ENCODE measurements at regions not wholly inside any gene's neighbourhood (a gene's known extent, or its start where the extent isn't known, plus 50 kb on each side); places are given as distances from the start of the nearest gene placed in this dataset.

DNA sequence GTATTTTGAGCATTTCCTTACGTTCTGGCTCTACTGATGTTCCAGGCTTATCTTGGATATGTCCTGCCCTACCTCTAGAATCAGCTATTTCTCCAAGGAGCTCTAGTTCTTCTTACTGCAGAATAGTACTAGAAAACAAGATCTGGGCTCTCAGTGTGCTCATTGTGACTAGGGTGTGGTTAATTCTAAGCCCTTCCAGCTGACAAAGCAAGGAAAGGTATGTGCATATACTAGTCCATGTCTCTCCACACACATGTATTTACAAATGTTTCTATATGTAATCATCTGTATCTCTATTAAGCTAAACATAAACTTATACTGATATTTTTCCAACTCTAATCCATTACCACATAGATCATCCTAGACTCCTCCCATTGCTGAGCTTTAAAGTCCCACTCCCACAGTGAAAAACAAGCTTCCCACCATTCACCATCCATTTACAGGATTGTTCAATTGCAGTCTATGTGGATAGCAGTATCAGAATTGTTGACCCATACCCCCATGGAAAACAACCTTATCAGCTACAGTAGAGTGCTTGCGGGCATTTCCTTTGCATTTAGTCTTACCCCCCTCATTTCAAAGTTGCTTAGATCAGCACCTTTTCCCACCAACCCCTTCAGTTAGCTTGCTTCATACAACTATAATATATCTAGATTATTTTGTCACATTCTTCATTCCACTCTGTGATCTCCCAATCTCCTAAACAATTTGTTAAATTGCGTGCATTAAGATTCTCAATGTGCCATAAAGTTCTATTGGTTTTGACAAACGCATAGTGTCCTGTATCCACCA is 194.5 kb downstream of the SOX9 start:
- Mint-ChIP-seq H3K36me3 (ENCODE audit: low read depth) (no peaks in the 10 kb centered on the region), H3K4me3 (no peak overlapping the region), H3K9me3 (ENCODE audit: insufficient read depth) (no peaks in the 10 kb centered on the region), H3K27me3 (ENCODE audit: low read depth) (no peaks in the 10 kb centered on the region), H3K4me1 (ENCODE audit: low read depth) (no peaks in the 10 kb centered on the region), H3K27ac (no peak overlapping the region)
- DNase-seq (no peak), ATAC-seq (no peak)
- POLR2A ChIA-PET = no interaction called here
- CTCF ChIA-PET = no interaction called here

- ChIA-PET CTCF (no interaction called here), POLR2A (no interaction called here)
- Mint-ChIP-seq H3K4me1 (ENCODE audit: low read depth) (no peaks in the 10 kb centered on the region), H3K9me3 (ENCODE audit: insufficient read depth) (no peaks in the 10 kb centered on the region), H3K4me3 (no peak overlapping the region), H3K36me3 (ENCODE audit: low read depth) (no peaks in the 10 kb centered on the region), H3K27ac (no peak overlapping the region), H3K27me3 (ENCODE audit: low read depth) (no peaks in the 10 kb centered on the region)
- DNase-seq = no peak
- no peak for ATAC-seq
Observed at GRCh38 chr17:72318131-72318530, 197.3 kb downstream of the SOX9 start.

DNA sequence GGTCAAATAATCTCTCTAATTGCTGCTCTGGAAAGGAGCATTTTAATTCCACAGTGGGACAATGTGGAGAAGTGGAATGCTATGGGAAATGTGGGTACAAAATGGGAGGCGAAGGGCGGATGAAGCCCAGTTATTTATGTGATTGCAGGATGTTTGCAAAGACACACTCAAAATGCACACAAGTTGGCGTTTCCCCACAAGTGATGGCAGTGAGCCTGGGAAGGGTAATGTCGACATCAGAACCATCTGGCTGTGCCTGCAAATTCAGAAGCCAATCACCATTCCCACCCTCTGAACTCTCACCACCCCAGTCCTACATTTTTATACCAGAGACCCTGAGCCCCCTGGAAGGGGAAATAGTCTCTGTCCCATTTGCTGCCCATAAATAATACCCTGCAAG is 201.1 kb downstream of the SOX9 start:
- no peak overlapping the region for H3K27ac Mint-ChIP-seq
- no peak overlapping the region for H3K4me3 Mint-ChIP-seq
- ATAC-seq = no peak
- no peaks in the 10 kb centered on the region for H3K27me3 Mint-ChIP-seq (ENCODE audit: low read depth)
- no peak for DNase-seq
- ChIA-PET POLR2A (no interaction called here), CTCF (no interaction called here)
- no peaks in the 10 kb centered on the region for H3K4me1 Mint-ChIP-seq (ENCODE audit: low read depth)
- H3K36me3 Mint-ChIP-seq (ENCODE audit: low read depth) = no peaks in the 10 kb centered on the region
- H3K9me3 Mint-ChIP-seq (ENCODE audit: insufficient read depth) = no peaks in the 10 kb centered on the region

DNA sequence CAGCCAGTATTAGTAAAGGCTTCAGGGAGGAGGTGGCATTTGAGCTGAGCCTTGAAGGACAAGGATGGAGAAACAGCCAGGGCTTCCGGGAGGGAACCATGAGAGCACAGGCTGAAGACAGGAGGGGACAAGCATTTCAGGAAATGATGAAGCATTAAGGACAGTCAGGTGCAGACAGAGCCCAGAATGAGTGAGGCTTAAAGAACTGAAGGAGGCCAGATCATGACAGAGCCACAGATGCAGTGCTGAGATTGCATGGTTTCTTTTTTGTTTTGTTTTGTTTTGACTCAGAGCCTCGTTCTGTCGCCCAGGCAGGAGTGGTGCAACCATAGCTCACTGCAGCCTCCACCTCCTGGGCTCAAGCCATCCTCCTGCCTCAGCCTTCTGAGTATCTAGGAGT is 211.5 kb downstream of the SOX9 start:
- DNase-seq (no peak), ATAC-seq (no peak)
- no peaks in the 10 kb centered on the region for H3K27me3 Mint-ChIP-seq (ENCODE audit: low read depth)
- no peak overlapping the region for H3K4me3 Mint-ChIP-seq
- ChIA-PET CTCF (no interaction called here), POLR2A (no interaction called here)
- H3K36me3 Mint-ChIP-seq (ENCODE audit: low read depth) = no peaks in the 10 kb centered on the region
- no peaks in the 10 kb centered on the region for H3K9me3 Mint-ChIP-seq (ENCODE audit: insufficient read depth)
- H3K4me1 Mint-ChIP-seq (ENCODE audit: low read depth) = no peaks in the 10 kb centered on the region
- H3K27ac Mint-ChIP-seq = no peak overlapping the region

DNA sequence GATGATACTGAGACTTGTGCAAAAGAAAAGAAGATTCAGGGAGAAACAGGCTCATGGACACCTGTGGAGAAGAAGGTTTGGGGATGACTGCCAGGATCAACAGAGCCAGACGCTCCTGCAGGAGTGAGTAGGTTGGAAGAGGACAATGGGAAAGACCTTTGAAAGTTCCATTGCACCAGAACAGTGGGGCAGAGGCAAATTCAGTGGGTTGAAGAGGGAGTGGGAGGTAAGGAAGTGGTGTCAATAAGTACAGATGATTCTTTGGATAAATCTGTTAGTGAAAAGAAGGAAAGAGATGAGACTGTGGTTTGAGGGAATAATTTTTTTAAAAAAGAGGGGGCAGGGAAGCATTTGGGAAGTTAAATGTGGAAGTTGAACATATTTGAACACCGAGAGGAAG is 212.8 kb downstream of the SOX9 start:
- ChIA-PET POLR2A (no interaction called here), CTCF (no interaction called here)
- Mint-ChIP-seq H3K27me3 (ENCODE audit: low read depth) (no peaks in the 10 kb centered on the region), H3K4me3 (no peak overlapping the region), H3K4me1 (ENCODE audit: low read depth) (no peaks in the 10 kb centered on the region), H3K27ac (no peak overlapping the region), H3K9me3 (ENCODE audit: insufficient read depth) (no peaks in the 10 kb centered on the region), H3K36me3 (ENCODE audit: low read depth) (no peaks in the 10 kb centered on the region)
- ATAC-seq = no peak
- DNase-seq = no peak

GRCh38 chr17:72334205-72334604 is 213.4 kb downstream of the SOX9 start:
- POLR2A ChIA-PET = no interaction called here
- Mint-ChIP-seq H3K4me1 (ENCODE audit: low read depth) (no peaks in the 10 kb centered on the region), H3K27me3 (ENCODE audit: low read depth) (no peaks in the 10 kb centered on the region), H3K4me3 (no peak overlapping the region), H3K27ac (no peak overlapping the region), H3K36me3 (ENCODE audit: low read depth) (no peaks in the 10 kb centered on the region), H3K9me3 (ENCODE audit: insufficient read depth) (no peaks in the 10 kb centered on the region)
- no peak for DNase-seq
- CTCF ChIA-PET = no interaction called here
- no peak for ATAC-seq

- H3K27ac Mint-ChIP-seq = no peak overlapping the region
- ATAC-seq (no peak), DNase-seq (no peak)
- no peaks in the 10 kb centered on the region for H3K4me1 Mint-ChIP-seq (ENCODE audit: low read depth)
- H3K9me3 Mint-ChIP-seq (ENCODE audit: insufficient read depth) = no peaks in the 10 kb centered on the region
- no peaks in the 10 kb centered on the region for H3K36me3 Mint-ChIP-seq (ENCODE audit: low read depth)
- H3K27me3 Mint-ChIP-seq (ENCODE audit: low read depth) = no peaks in the 10 kb centered on the region
- ChIA-PET CTCF (no interaction called here), POLR2A (no interaction called here)
- H3K4me3 Mint-ChIP-seq = no peak overlapping the region
Observed at GRCh38 chr17:72336026-72336803, 215.4 kb downstream of the SOX9 start.

- ChIA-PET POLR2A (no interaction called here), CTCF (no interaction called here)
- ATAC-seq = no peak
- no peak overlapping the region for H3K4me3 Mint-ChIP-seq
- H3K27me3 Mint-ChIP-seq (ENCODE audit: low read depth) = no peaks in the 10 kb centered on the region
- H3K27ac Mint-ChIP-seq = no peak overlapping the region
- no peaks in the 10 kb centered on the region for H3K36me3 Mint-ChIP-seq (ENCODE audit: low read depth)
- H3K4me1 Mint-ChIP-seq (ENCODE audit: low read depth) = no peaks in the 10 kb centered on the region
- no peak for DNase-seq
- H3K9me3 Mint-ChIP-seq (ENCODE audit: insufficient read depth) = no peaks in the 10 kb centered on the region
Observed at GRCh38 chr17:72336804-72337070, 215.9 kb downstream of the SOX9 start.

DNA sequence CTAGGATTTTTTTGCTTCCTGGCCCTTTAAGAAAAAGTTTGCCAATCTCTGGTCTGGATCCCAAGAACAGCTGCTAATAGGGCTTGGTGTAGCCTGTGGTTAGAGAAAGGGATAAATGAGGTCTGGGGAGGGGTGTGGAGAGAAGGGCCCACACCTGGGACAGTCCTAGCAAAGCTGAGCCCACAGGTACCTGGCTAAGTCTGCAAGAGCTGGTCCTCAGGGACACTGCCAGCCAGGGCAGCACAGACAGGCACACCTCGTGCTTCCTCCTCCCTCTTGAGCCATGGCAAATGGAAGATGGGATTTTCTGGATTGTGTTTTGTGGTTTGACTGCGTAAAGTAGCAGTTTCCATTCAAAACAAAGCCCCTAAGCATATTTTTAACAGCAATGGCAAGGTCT is 217.5 kb downstream of the SOX9 start:
- POLR2A ChIA-PET = no interaction called here
- no peak overlapping the region for H3K4me3 Mint-ChIP-seq
- CTCF ChIA-PET = no interaction called here
- H3K9me3 Mint-ChIP-seq (ENCODE audit: insufficient read depth) = no peaks in the 10 kb centered on the region
- H3K27me3 Mint-ChIP-seq (ENCODE audit: low read depth) = no peaks in the 10 kb centered on the region
- H3K36me3 Mint-ChIP-seq (ENCODE audit: low read depth) = no peaks in the 10 kb centered on the region
- ATAC-seq (no peak), DNase-seq (no peak)
- H3K27ac Mint-ChIP-seq = no peak overlapping the region
- no peaks in the 10 kb centered on the region for H3K4me1 Mint-ChIP-seq (ENCODE audit: low read depth)

- Mint-ChIP-seq H3K4me1 (ENCODE audit: low read depth) (no peaks in the 10 kb centered on the region), H3K27me3 (ENCODE audit: low read depth) (no peaks in the 10 kb centered on the region), H3K9me3 (ENCODE audit: insufficient read depth) (no peaks in the 10 kb centered on the region), H3K36me3 (ENCODE audit: low read depth) (no peaks in the 10 kb centered on the region), H3K27ac (no peak overlapping the region), H3K4me3 (no peak overlapping the region)
- CTCF ChIA-PET = no interaction called here
- DNase-seq (no peak), ATAC-seq (no peak)
- POLR2A ChIA-PET = no interaction called here
Observed at GRCh38 chr17:72338847-72339790, 218.3 kb downstream of the SOX9 start.

GRCh38 chr17:72340836-72341235 is 220.0 kb downstream of the SOX9 start:
- Mint-ChIP-seq H3K27ac (no peak overlapping the region), H3K4me3 (no peak overlapping the region), H3K36me3 (ENCODE audit: low read depth) (no peaks in the 10 kb centered on the region), H3K4me1 (ENCODE audit: low read depth) (no peaks in the 10 kb centered on the region), H3K27me3 (ENCODE audit: low read depth) (no peaks in the 10 kb centered on the region), H3K9me3 (ENCODE audit: insufficient read depth) (no peaks in the 10 kb centered on the region)
- ChIA-PET CTCF (no interaction called here), POLR2A (no interaction called here)
- ATAC-seq (no peak), DNase-seq (no peak)

- H3K4me3 Mint-ChIP-seq = no peak overlapping the region
- no peaks in the 10 kb centered on the region for H3K4me1 Mint-ChIP-seq (ENCODE audit: low read depth)
- DNase-seq = no peak
- H3K36me3 Mint-ChIP-seq (ENCODE audit: low read depth) = no peaks in the 10 kb centered on the region
- POLR2A ChIA-PET = no interaction called here
- ATAC-seq = no peak
- H3K27me3 Mint-ChIP-seq (ENCODE audit: low read depth) = no peaks in the 10 kb centered on the region
- H3K9me3 Mint-ChIP-seq (ENCODE audit: insufficient read depth) = no peaks in the 10 kb centered on the region
- CTCF ChIA-PET = no interaction called here
- H3K27ac Mint-ChIP-seq = no peak overlapping the region
Observed at GRCh38 chr17:72342061-72342460, 221.2 kb downstream of the SOX9 start.
